Aorta (tissue), 5 donors: ENCODE measurements at regions not wholly inside any gene's neighbourhood (a gene's known extent, or its start where the extent isn't known, plus 50 kb on each side); places are given as distances from the start of the nearest gene placed in this dataset.
"Not testable (repeated sequence)": the region's sequence is repeated elsewhere in the genome, so short reads cannot be mapped to it uniquely, and the experiment has no call there.

ENCODE experiments used
- ATAC-seq: fragments of 200-7000 bp; cut with Tn5 transposase; one replicate; pipeline ENCODE4 v1.9.1; 2022; ENCODE audit warnings: moderate library complexity; ENCODE audit not compliant: low FRiP score
- DNase-seq, 2 donors: peaks; one replicate each; pipeline ENCODE4 v3.0.0-alpha.2; 2020
- H3K27ac ChIP-seq, 2 donors: one replicate each; pipeline ENCODE4 v1.5.1; 2013; ENCODE audit warnings: low read length in 2 of 2, mild to moderate bottlenecking in 2 of 2, moderate library complexity in 2 of 2, control low read depth in 1 of 2, inconsistent platforms in 1 of 2, low read depth in 1 of 2
- H3K27me3 ChIP-seq, 2 donors: one replicate each; pipeline ENCODE4 v1.6.1; 2013; ENCODE audit warnings: control low read depth in 1 of 2, low read length in 1 of 2, mild to moderate bottlenecking in 1 of 2, moderate library complexity in 1 of 2; ENCODE audit not compliant: insufficient read depth in 2 of 2, control insufficient read depth in 1 of 2
- H3K36me3 ChIP-seq, 2 donors: one replicate each; pipeline ENCODE4 v1.6.1; 2013; ENCODE audit warnings: control low read depth in 1 of 2, low read length in 1 of 2, mild to moderate bottlenecking in 1 of 2; ENCODE audit not compliant: insufficient read depth in 2 of 2, control insufficient read depth in 1 of 2
- H3K4me1 ChIP-seq, 2 donors: one replicate each; pipeline ENCODE4 v1.6.1; 2013; ENCODE audit warnings: low read length in 2 of 2, control low read depth in 1 of 2, mild to moderate bottlenecking in 1 of 2, moderate library complexity in 1 of 2; ENCODE audit not compliant: insufficient read depth in 2 of 2, control insufficient read depth in 1 of 2
- H3K4me3 ChIP-seq, 2 donors: one replicate each; pipeline ENCODE4 v1.5.1; 2013; ENCODE audit warnings: low read length in 2 of 2, control low read depth in 1 of 2, mild to moderate bottlenecking in 1 of 2
- H3K9me3 ChIP-seq: one replicate; pipeline ENCODE4 v1.6.1; 2013; ENCODE audit warnings: mild to moderate bottlenecking, low read length; ENCODE audit not compliant: control insufficient read depth
- WGBS, 2 donors: extraction: QIAGEN DNeasy Blood & Tissue Kit; methylation state at CpG; one replicate each; pipeline ENCODE4 v1.1.7; 2013; 5-methylcytosine and 5-hydroxymethylcytosine counted together
- intact Hi-C, 2 donors: fragments of 100-400 bp; cut with DNase I; formaldehyde crosslinking; loops; one replicate each; pipeline versions ENCODE4 v1.14.2 to v1.15.0; 2022
- donor health status: healthy with polysubstance abuse.
- donor health status: Bipolar disorder and iron deficiency.
- donor health status: DM: no; HTN: no; CAD: no.
- donor health status: DM: no; HTN: no; CAD: no.
- donor health status: DM: yes; HTN: yes; CAD: no.

- 58 to 68% methylated on average over 3 of the region's 3 CpGs for WGBS, 2 donors
- Histone ChIP-seq H3K4me3 (no peak overlapping the region), H3K4me1 (no peaks in the 10 kb centered on the region), H3K27me3 (no peaks in the 10 kb centered on the region), H3K27ac (no peak overlapping the region), H3K9me3 (no peaks in the 10 kb centered on the region), H3K36me3 (peaks cover 0 to 2% of the 10 kb centered on the region in 2 donors)
- intact Hi-C loops, result no loop called here
- ATAC-seq (no peak), DNase-seq (no peak)
Observed at GRCh38 chr5:21581508-21581907, 1271.6 kb downstream of the CDH12 start.

GRCh38 chr5:21574961-21575360 is 1278.2 kb downstream of the CDH12 start:
- intact Hi-C loops, result no loop called here
- ATAC-seq, result no peak
- no peaks in the 10 kb centered on the region for H3K9me3 ChIP-seq
- H3K4me3 ChIP-seq, result no peak overlapping the region
- 65 to 80% methylated on average over 4 of the region's 4 CpGs for WGBS, 2 donors
- H3K27ac ChIP-seq, result no peak overlapping the region
- DNase-seq, result no peak
- H3K27me3 ChIP-seq, result no peaks in the 10 kb centered on the region
- no peaks in the 10 kb centered on the region for H3K4me1 ChIP-seq
- no peaks in the 10 kb centered on the region for H3K36me3 ChIP-seq

GRCh38 chr5:21574438-21574837 is 1278.7 kb downstream of the CDH12 start:
- intact Hi-C loops, result no loop called here
- no peaks in the 10 kb centered on the region for H3K27me3 ChIP-seq
- ATAC-seq, result peak; percentile 54
- no peak for DNase-seq
- H3K36me3 ChIP-seq, result no peaks in the 10 kb centered on the region
- no peaks in the 10 kb centered on the region for H3K4me1 ChIP-seq
- no peak overlapping the region for H3K4me3 ChIP-seq
- H3K27ac ChIP-seq, result no peak overlapping the region
- H3K9me3 ChIP-seq, result no peaks in the 10 kb centered on the region
- 52 to 76% methylated on average over 4 of the region's 4 CpGs for WGBS, 2 donors

GRCh38 chr5:21573416-21574314 is 1279.5 kb downstream of the CDH12 start:
- 6 to 14% methylated on average over 1 of the region's 1 CpG for WGBS, 2 donors
- no peaks in the 10 kb centered on the region for H3K9me3 ChIP-seq
- H3K4me1 ChIP-seq, result no peaks in the 10 kb centered on the region
- no peaks in the 10 kb centered on the region for H3K36me3 ChIP-seq
- no peak overlapping the region for H3K4me3 ChIP-seq
- intact Hi-C loops, result no loop called here
- H3K27ac ChIP-seq, result no peak overlapping the region
- no peaks in the 10 kb centered on the region for H3K27me3 ChIP-seq
- no peak for DNase-seq
- ATAC-seq, result peak; percentile 33

GRCh38 chr5:21571196-21571595 is 1281.9 kb downstream of the CDH12 start:
- H3K27ac ChIP-seq, ATAC-seq, intact Hi-C loops, H3K36me3 ChIP-seq, DNase-seq, H3K4me3 ChIP-seq, H3K27me3 ChIP-seq, H3K4me1 ChIP-seq, H3K9me3 ChIP-seq: not testable (repeated sequence)
- WGBS, 2 donors, result 55 to 77% methylated on average over 1 of the region's 1 CpG

GRCh38 chr5:21559109-21559508 is 1294.0 kb downstream of the CDH12 start:
- intact Hi-C loops, H3K9me3 ChIP-seq, H3K4me3 ChIP-seq, H3K36me3 ChIP-seq, H3K4me1 ChIP-seq, DNase-seq, H3K27me3 ChIP-seq, H3K27ac ChIP-seq, ATAC-seq: not testable (repeated sequence)
- 83 to 90% methylated on average over 2 of the region's 2 CpGs for WGBS, 2 donors

- H3K27me3 ChIP-seq, DNase-seq, H3K9me3 ChIP-seq, H3K4me3 ChIP-seq, H3K4me1 ChIP-seq, H3K27ac ChIP-seq, ATAC-seq, H3K36me3 ChIP-seq, intact Hi-C loops: not testable (repeated sequence)
- 79 to 81% methylated on average over 2 of the region's 3 CpGs for WGBS, 2 donors
Observed at GRCh38 chr5:21552263-21552662, 1300.9 kb downstream of the CDH12 start.

- intact Hi-C loops, DNase-seq, H3K4me1 ChIP-seq, H3K36me3 ChIP-seq, H3K4me3 ChIP-seq, ATAC-seq, H3K27me3 ChIP-seq, H3K27ac ChIP-seq, H3K9me3 ChIP-seq: not testable (repeated sequence)
- 92 to 94% methylated on average over 3 of the region's 3 CpGs for WGBS, 2 donors
Observed at GRCh38 chr5:21550916-21551315, 1302.2 kb downstream of the CDH12 start.

- 95 to 97% methylated on average over 2 of the region's 2 CpGs for WGBS, 2 donors
- DNase-seq, H3K36me3 ChIP-seq, H3K27me3 ChIP-seq, intact Hi-C loops, H3K27ac ChIP-seq, ATAC-seq, H3K9me3 ChIP-seq, H3K4me3 ChIP-seq, H3K4me1 ChIP-seq: not testable (repeated sequence)
Observed at GRCh38 chr5:21547656-21548055, 1305.5 kb downstream of the CDH12 start.
